H1 (cell line): ENCODE measurements at regions not wholly inside any gene's neighbourhood (a gene's known extent, or its start where the extent isn't known, plus 50 kb on each side); places are given as distances from the start of the nearest gene placed in this dataset.

Experiments used
- MAFK ChIP-seq: IDR thresholded peaks from 2 replicates; pipeline ENCODE4 v1.6.1; 2012; ENCODE audit warnings: low read depth, mild to moderate bottlenecking, improper control_type of control experiment, low read length
- TF ChIP-seq, protein P1 (sequence below): IDR thresholded peaks from 2 replicates; pipeline ENCODE4 v1.6.1; 2011; ENCODE audit warnings: low read length, improper control_type of control experiment

DNA sequence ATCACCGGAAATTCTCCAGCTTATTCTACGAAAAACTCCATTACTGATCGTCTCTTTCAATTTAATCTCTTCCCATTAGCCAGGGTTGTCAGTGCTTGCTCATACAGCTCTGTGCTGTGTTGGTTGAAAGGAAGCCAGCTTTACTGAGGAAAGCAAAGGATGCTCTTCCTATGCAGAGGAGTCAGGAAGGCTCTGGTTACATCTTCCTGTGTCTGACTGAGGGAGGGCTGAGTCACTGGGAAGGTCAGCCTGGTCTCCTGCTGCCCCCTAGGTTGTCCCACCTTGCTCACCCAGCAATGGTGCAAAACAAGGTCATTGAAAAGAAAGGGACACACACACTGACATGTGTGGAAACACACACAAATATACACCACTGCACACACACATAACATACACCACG lies 975.6 kb downstream of the DCDC2C start (continued):
- TF ChIP-seq, protein P1, sequence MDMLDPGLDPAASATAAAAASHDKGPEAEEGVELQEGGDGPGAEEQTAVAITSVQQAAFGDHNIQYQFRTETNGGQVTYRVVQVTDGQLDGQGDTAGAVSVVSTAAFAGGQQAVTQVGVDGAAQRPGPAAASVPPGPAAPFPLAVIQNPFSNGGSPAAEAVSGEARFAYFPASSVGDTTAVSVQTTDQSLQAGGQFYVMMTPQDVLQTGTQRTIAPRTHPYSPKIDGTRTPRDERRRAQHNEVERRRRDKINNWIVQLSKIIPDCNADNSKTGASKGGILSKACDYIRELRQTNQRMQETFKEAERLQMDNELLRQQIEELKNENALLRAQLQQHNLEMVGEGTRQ, result no peak
- no peak for TF ChIP-seq MAFK
